Spleen (tissue), 11 donors: ENCODE measurements at regions not wholly inside any gene's neighbourhood (a gene's known extent, or its start where the extent isn't known, plus 50 kb on each side); places are given as distances from the start of the nearest gene placed in this dataset.

Experiments
- DNase-seq: peaks from one replicate; pipeline ENCODE4 v3.0.0-alpha.2; 2020
- H3K27ac ChIP-seq, 8 donors: fragments of 200-600 bp; sonication (generic) in 7 of 8; 1 replicate in 4 of 8; 2 replicates in 4 of 8; pipeline versions ENCODE4 v1.5.0 to v1.8.0; 2016 to 2021; ENCODE audit warnings: inconsistent platforms in 4 of 8, mild to moderate bottlenecking in 4 of 8, moderate library complexity in 1 of 8
- H3K27me3 ChIP-seq, 7 donors: fragments of 200-600 bp; sonication (generic) in 6 of 7; replicated peaks in 1 of 7; 1 replicate in 4 of 7; 2 replicates in 3 of 7; pipeline versions ENCODE4 v1.5.0 to v1.8.0; 2016 to 2021; ENCODE audit warnings: inconsistent platforms in 3 of 7, mild to moderate bottlenecking in 1 of 7
- H3K36me3 ChIP-seq, 6 donors: fragments of 200-600 bp; sonication (generic) in 5 of 6; 1 replicate in 4 of 6; 2 replicates in 2 of 6; pipeline versions ENCODE4 v1.5.0 to v1.8.0; 2016 to 2021; ENCODE audit warnings: inconsistent platforms in 2 of 6
- H3K4me1 ChIP-seq, 6 donors: fragments of 200-600 bp; sonication (generic) in 5 of 6; 1 replicate in 3 of 6; 2 replicates in 3 of 6; pipeline versions ENCODE4 v1.5.0 to v1.8.0; 2016 to 2021; ENCODE audit warnings: inconsistent platforms in 3 of 6
- H3K4me3 ChIP-seq, 8 donors: fragments of 200-600 bp; sonication (generic) in 7 of 8; 1 replicate in 4 of 8; 2 replicates in 4 of 8; pipeline versions ENCODE4 v1.5.0 to v1.8.0; 2016 to 2021; ENCODE audit warnings: inconsistent platforms in 4 of 8, mild to moderate bottlenecking in 4 of 8, moderate library complexity in 2 of 8
- H3K9me3 ChIP-seq, 8 donors: fragments of 200-600 bp; sonication (generic) in 7 of 8; 1 replicate in 4 of 8; 2 replicates in 4 of 8; pipeline versions ENCODE4 v1.5.0 to v1.8.0; 2016 to 2021; ENCODE audit warnings: inconsistent platforms in 4 of 8
- POLR2A ChIP-seq, 3 donors: fragments of 450-650 bp; IDR thresholded peaks; one replicate each; pipeline ENCODE4 v1.5.1; 2017; ENCODE audit warnings: antibody characterized with exemption in 3 of 3, mild to moderate bottlenecking in 1 of 3
- POLR2AphosphoS5 ChIP-seq, 3 donors: sonication (generic); formaldehyde crosslinking; IDR thresholded peaks; one replicate each; pipeline ENCODE4 v1.5.1; 2017; ENCODE audit warnings: antibody characterized with exemption in 3 of 3
- WGBS, 5 donors: extraction: QIAGEN DNeasy Blood & Tissue Kit in 3 of 5; methylation state at CpG; one replicate each; pipeline versions ENCODE4 v1.1.5 to v1.1.7; 2013 to 2018; 5-methylcytosine and 5-hydroxymethylcytosine counted together
- intact Hi-C: fragments of 100-400 bp; cut with DNase I; formaldehyde crosslinking; loops from one replicate; pipeline ENCODE4 v1.15.0; 2023; ENCODE audit warnings: low total_unique reads
- TF ChIP-seq, protein P1 (sequence below), 11 experiments: fragments of 200-600 bp in 7 of 11; fragments of 450-650 bp in 4 of 11; sonication (generic) in 4 of 11; IDR thresholded peaks in 8 of 11; conservative IDR thresholded peaks in 3 of 11; 1 replicate in 7 of 11; 2 replicates in 4 of 11; pipeline versions ENCODE4 v1.4.0 to v1.8.0; 2016 to 2021; ENCODE audit warnings: antibody characterized with exemption in 11 of 11, inconsistent platforms in 4 of 11, mild to moderate bottlenecking in 1 of 11
- donor health status: healthy with polysubstance abuse.
- donor health status: DM: no; HTN: no; CAD: no; lungs with moderate emphysema.
- donor health status: DM: no; HTN: no; CAD: no.
- donor health status: Bipolar disorder and iron deficiency.
- donor health status: healthy.
- donor health status: DM: no; HTN: no; CAD: no.
- donor health status: DM: yes; HTN: yes; CAD: no.

- no peak for DNase-seq
- Histone ChIP-seq H3K4me1 (peaks cover 0 to 8% (median 0%) of the 10 kb centered on the region in 6 donors), H3K27me3 (no peaks in the 10 kb centered on the region), H3K4me3 (no peak overlapping the region), H3K9me3 (no peaks in the 10 kb centered on the region), H3K27ac (no peak overlapping the region), H3K36me3 (no peaks in the 10 kb centered on the region)
- 80 to 91% (median 85%) methylated on average over 3 of the region's 3 CpGs for WGBS, 5 donors
- TF ChIP-seq POLR2A (IDR thresholded peaks at IDR 0.05) = no peak
- TF ChIP-seq POLR2AphosphoS5 (IDR thresholded peaks at IDR 0.05) = no peak
- TF ChIP-seq, protein P1, sequence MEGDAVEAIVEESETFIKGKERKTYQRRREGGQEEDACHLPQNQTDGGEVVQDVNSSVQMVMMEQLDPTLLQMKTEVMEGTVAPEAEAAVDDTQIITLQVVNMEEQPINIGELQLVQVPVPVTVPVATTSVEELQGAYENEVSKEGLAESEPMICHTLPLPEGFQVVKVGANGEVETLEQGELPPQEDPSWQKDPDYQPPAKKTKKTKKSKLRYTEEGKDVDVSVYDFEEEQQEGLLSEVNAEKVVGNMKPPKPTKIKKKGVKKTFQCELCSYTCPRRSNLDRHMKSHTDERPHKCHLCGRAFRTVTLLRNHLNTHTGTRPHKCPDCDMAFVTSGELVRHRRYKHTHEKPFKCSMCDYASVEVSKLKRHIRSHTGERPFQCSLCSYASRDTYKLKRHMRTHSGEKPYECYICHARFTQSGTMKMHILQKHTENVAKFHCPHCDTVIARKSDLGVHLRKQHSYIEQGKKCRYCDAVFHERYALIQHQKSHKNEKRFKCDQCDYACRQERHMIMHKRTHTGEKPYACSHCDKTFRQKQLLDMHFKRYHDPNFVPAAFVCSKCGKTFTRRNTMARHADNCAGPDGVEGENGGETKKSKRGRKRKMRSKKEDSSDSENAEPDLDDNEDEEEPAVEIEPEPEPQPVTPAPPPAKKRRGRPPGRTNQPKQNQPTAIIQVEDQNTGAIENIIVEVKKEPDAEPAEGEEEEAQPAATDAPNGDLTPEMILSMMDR (IDR thresholded peaks at IDR 0.05 in 8 of 11, conservative IDR thresholded peaks at IDR 0.05 in 3 of 11) = no peak
- intact Hi-C loops = no loop called here
Observed at GRCh38 chr4:56104188-56104587, 155.4 kb downstream of the CEP135 start.

GRCh38 chr4:56102601-56103000 is 153.9 kb downstream of the CEP135 start:
- no peaks in the 10 kb centered on the region for H3K36me3 ChIP-seq
- TF ChIP-seq POLR2AphosphoS5 (IDR thresholded peaks at IDR 0.05) (no peak), POLR2A (IDR thresholded peaks at IDR 0.05) (no peak)
- TF ChIP-seq, protein P1 (IDR thresholded peaks at IDR 0.05 in 8 of 11, conservative IDR thresholded peaks at IDR 0.05 in 3 of 11) = no peak
- 57 to 82% (median 70%) methylated on average over 5 of the region's 5 CpGs for WGBS, 5 donors
- no peak overlapping the region for H3K27ac ChIP-seq
- H3K27me3 ChIP-seq = no peaks in the 10 kb centered on the region
- H3K4me1 ChIP-seq = peaks cover 0 to 8% (median 0%) of the 10 kb centered on the region in 6 donors
- no peaks in the 10 kb centered on the region for H3K9me3 ChIP-seq
- no peak overlapping the region for H3K4me3 ChIP-seq
- intact Hi-C loops = no loop called here
- no peak for DNase-seq

DNA sequence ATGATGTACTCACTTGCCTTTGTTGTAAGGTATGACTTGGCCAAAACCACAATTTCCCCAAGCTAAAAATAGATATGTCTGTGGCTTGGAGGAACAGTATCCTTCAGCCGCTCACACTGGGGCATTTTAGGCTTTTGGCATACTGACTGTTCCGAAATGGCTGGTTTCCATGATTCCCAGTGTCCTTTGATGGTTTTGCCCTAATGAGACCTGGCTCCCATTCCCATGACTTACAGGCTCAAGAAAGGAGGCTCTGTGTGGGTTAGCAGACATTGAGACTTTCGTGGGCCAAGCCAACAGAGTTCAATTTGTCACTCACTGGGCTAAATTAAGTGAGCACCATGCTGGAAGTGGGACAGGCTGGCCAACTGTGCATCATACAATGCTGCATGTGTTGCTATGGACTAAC is 150.6 kb downstream of the CEP135 start:
- intact Hi-C loops = no loop called here
- WGBS, 5 donors = 59 to 88% (median 73%) methylated on average over 3 of the region's 3 CpGs

GRCh38 chr4:56093576-56093975 is 144.8 kb downstream of the CEP135 start:
- no peak overlapping the region for H3K4me3 ChIP-seq
- no peak for DNase-seq
- WGBS, 5 donors = 86 to 97% (median 90%) methylated on average over 3 of the region's 3 CpGs
- H3K27me3 ChIP-seq = no peaks in the 10 kb centered on the region
- intact Hi-C loops = no loop called here
- H3K4me1 ChIP-seq = no peaks in the 10 kb centered on the region
- H3K9me3 ChIP-seq = no peaks in the 10 kb centered on the region
- H3K36me3 ChIP-seq = no peaks in the 10 kb centered on the region
- H3K27ac ChIP-seq = no peak overlapping the region
- TF ChIP-seq POLR2AphosphoS5 (IDR thresholded peaks at IDR 0.05) = no peak
- TF ChIP-seq, protein P1 (IDR thresholded peaks at IDR 0.05 in 8 of 11, conservative IDR thresholded peaks at IDR 0.05 in 3 of 11) = no peak
- no peak for TF ChIP-seq POLR2A (IDR thresholded peaks at IDR 0.05)

More for the DNA sequence above, 150.6 kb downstream of the CEP135 start:
- no peaks in the 10 kb centered on the region for H3K36me3 ChIP-seq
- no peak overlapping the region for H3K4me3 ChIP-seq
- H3K27me3 ChIP-seq = no peaks in the 10 kb centered on the region
- TF ChIP-seq POLR2AphosphoS5 (IDR thresholded peaks at IDR 0.05) (no peak), POLR2A (IDR thresholded peaks at IDR 0.05) (no peak)
- TF ChIP-seq, protein P1 (IDR thresholded peaks at IDR 0.05 in 8 of 11, conservative IDR thresholded peaks at IDR 0.05 in 3 of 11) = no peak
- no peaks in the 10 kb centered on the region for H3K4me1 ChIP-seq
- H3K9me3 ChIP-seq = no peaks in the 10 kb centered on the region
- DNase-seq = no peak
- no peak overlapping the region for H3K27ac ChIP-seq
